H9 (cell line): ENCODE measurements at regions not wholly inside any gene's neighbourhood (a gene's known extent, or its start where the extent isn't known, plus 50 kb on each side); places are given as distances from the start of the nearest gene placed in this dataset.

Source experiments
- DNase-seq: peaks from one replicate; pipeline ENCODE4 v3.0.0-alpha.2; 2017
- H2AFZ ChIP-seq: one replicate; pipeline ENCODE4 v1.6.1; 2013; ENCODE audit warnings: mild to moderate bottlenecking, low read length, control low read depth, moderate library complexity
- H2AK5ac ChIP-seq: 2 replicates; pipeline ENCODE4 v1.6.1; 2013; ENCODE audit warnings: low read length, control low read depth, mixed read lengths; ENCODE audit not compliant: insufficient read length
- H2BK120ac ChIP-seq: one replicate; pipeline ENCODE4 v1.6.1; 2013; ENCODE audit warnings: low read depth, mild to moderate bottlenecking, low read length, control low read depth, inconsistent platforms; ENCODE audit not compliant: poor library complexity, severe bottlenecking
- H2BK12ac ChIP-seq: 2 replicates; pipeline ENCODE4 v1.6.1; 2013; ENCODE audit warnings: low read length, control low read depth, mixed read lengths, low read depth; ENCODE audit not compliant: insufficient read length
- H2BK15ac ChIP-seq: 2 replicates; pipeline ENCODE4 v1.6.1; 2013; ENCODE audit warnings: low read depth, low read length, control low read depth
- H2BK20ac ChIP-seq: one replicate; pipeline ENCODE4 v1.6.1; 2013; ENCODE audit warnings: low read depth, mild to moderate bottlenecking, low read length, control low read depth, inconsistent platforms; ENCODE audit not compliant: poor library complexity, severe bottlenecking
- H2BK5ac ChIP-seq: 2 replicates; pipeline ENCODE4 v1.6.1; 2013; ENCODE audit warnings: low read length, control low read depth, mixed read lengths; ENCODE audit not compliant: insufficient read length
- H3K14ac ChIP-seq: 2 replicates; pipeline ENCODE4 v1.6.1; 2013; ENCODE audit warnings: low read length, control low read depth; ENCODE audit not compliant: insufficient read depth
- H3K18ac ChIP-seq: 2 replicates; pipeline ENCODE4 v1.6.1; 2013; ENCODE audit warnings: low read depth, mild to moderate bottlenecking, mixed read lengths, low read length, control low read depth; ENCODE audit not compliant: insufficient read length
- H3K23ac ChIP-seq: 2 replicates; pipeline ENCODE4 v1.6.1; 2013; ENCODE audit warnings: low read length, control low read depth, mixed read lengths, low read depth; ENCODE audit not compliant: insufficient read length
- H3K23me2 ChIP-seq: 2 replicates; pipeline ENCODE4 v1.6.1; 2013; ENCODE audit warnings: low read depth, mild to moderate bottlenecking, mixed read lengths, low read length, control low read depth; ENCODE audit not compliant: insufficient read length, poor library complexity, severe bottlenecking
- H3K27ac ChIP-seq: 2 replicates; pipeline ENCODE4 v1.5.1; 2013; ENCODE audit warnings: low read length, control low read depth, mixed read lengths, low read depth; ENCODE audit not compliant: insufficient read length
- H3K27me3 ChIP-seq: 2 replicates; pipeline ENCODE4 v1.6.1; 2013; ENCODE audit warnings: low read length, control low read depth, inconsistent platforms; ENCODE audit not compliant: insufficient read depth
- H3K4ac ChIP-seq: 2 replicates; pipeline ENCODE4 v1.6.1; 2013; ENCODE audit warnings: low read depth, mild to moderate bottlenecking, control low read depth, inconsistent platforms, low read length, moderate library complexity
- H3K4me1 ChIP-seq: 2 replicates; pipeline ENCODE4 v1.6.1; 2013; ENCODE audit warnings: low read length, control low read depth, inconsistent platforms; ENCODE audit not compliant: insufficient read depth
- H3K4me2 ChIP-seq: 2 replicates; pipeline ENCODE4 v1.6.1; 2013; ENCODE audit warnings: low read length, control low read depth, mixed read lengths; ENCODE audit not compliant: insufficient read length, insufficient read depth
- H3K56ac ChIP-seq: 2 replicates; pipeline ENCODE4 v1.6.1; 2013; ENCODE audit warnings: low read depth, mild to moderate bottlenecking, mixed read lengths, low read length, control low read depth; ENCODE audit not compliant: insufficient read length
- H3K79me1 ChIP-seq: 2 replicates; pipeline ENCODE4 v1.6.1; 2013; ENCODE audit warnings: low read depth, mild to moderate bottlenecking, moderate library complexity, low read length, control low read depth, inconsistent platforms; ENCODE audit not compliant: insufficient read depth, poor library complexity, severe bottlenecking
- H3K79me2 ChIP-seq: 2 replicates; pipeline ENCODE4 v1.6.1; 2013; ENCODE audit warnings: low read length, control low read depth, inconsistent platforms; ENCODE audit not compliant: insufficient read depth
- H3K9ac ChIP-seq: 2 replicates; pipeline ENCODE4 v1.6.1; 2013; ENCODE audit warnings: low read length, control low read depth, mixed read lengths; ENCODE audit not compliant: insufficient read length; ENCODE audit errors: extremely low read depth
- H3K9me3 ChIP-seq: one replicate; pipeline ENCODE4 v1.6.1; 2013; ENCODE audit warnings: low read depth, low read length, inconsistent platforms; ENCODE audit not compliant: control insufficient read depth
- H3T11ph ChIP-seq: one replicate; pipeline ENCODE4 v1.6.1; 2013; ENCODE audit warnings: mild to moderate bottlenecking, low read length, control low read depth, inconsistent platforms
- H4K20me1 ChIP-seq: one replicate; pipeline ENCODE4 v1.6.1; 2013; ENCODE audit not compliant: control insufficient read depth, insufficient read length, insufficient read depth
- H4K5ac ChIP-seq: 2 replicates; pipeline ENCODE4 v1.6.1; 2013; ENCODE audit warnings: low read depth, mild to moderate bottlenecking, mixed read lengths, low read length, control low read depth; ENCODE audit not compliant: insufficient read length
- H4K8ac ChIP-seq: replicated peaks from 2 replicates; pipeline ENCODE4 v1.6.1; 2013; ENCODE audit warnings: low read length, control low read depth, mixed read lengths, low read depth; ENCODE audit not compliant: insufficient read length
- H4K91ac ChIP-seq: 2 replicates; pipeline ENCODE4 v1.6.1; 2013; ENCODE audit warnings: low read depth, mild to moderate bottlenecking, moderate library complexity, mixed read lengths, low read length, control low read depth; ENCODE audit not compliant: insufficient read length
- H3K27ac Mint-ChIP-seq, 3 experiments: 2 replicates in 2 of 3; 3 replicates in 1 of 3; pipeline ENCODE4 v1.8.0; 2020 to 2021; ENCODE audit warnings: mixed read lengths in 3 of 3, mild to moderate bottlenecking in 1 of 3, moderate library complexity in 1 of 3
- H3K27me3 Mint-ChIP-seq: 2 replicates; pipeline ENCODE4 v1.8.0; 2021; ENCODE audit warnings: low read depth, mild to moderate bottlenecking, moderate library complexity, mixed read lengths
- H3K36me3 Mint-ChIP-seq, 3 experiments: 2 replicates in 2 of 3; 3 replicates in 1 of 3; pipeline ENCODE4 v1.8.0; 2020 to 2021; ENCODE audit warnings: low read depth in 3 of 3, mixed read lengths in 3 of 3; ENCODE audit not compliant: insufficient read depth in 1 of 3
- H3K4me1 Mint-ChIP-seq, 2 experiments: 2 replicates each; pipeline ENCODE4 v1.8.0; 2020; ENCODE audit warnings: mixed read lengths in 2 of 2
- H3K4me3 Mint-ChIP-seq, 2 experiments: 2 replicates in 1 of 2; 3 replicates in 1 of 2; pipeline ENCODE4 v1.8.0; 2020 to 2021; ENCODE audit warnings: mild to moderate bottlenecking in 2 of 2, mixed read lengths in 2 of 2, moderate library complexity in 1 of 2
- H3K9me3 Mint-ChIP-seq, 2 experiments: 2 replicates in 1 of 2; 3 replicates in 1 of 2; pipeline ENCODE4 v1.8.0; 2020; ENCODE audit warnings: mild to moderate bottlenecking in 2 of 2, mixed read lengths in 2 of 2, moderate library complexity in 1 of 2
- WGBS: extraction: QIAGEN DNeasy Blood & Tissue Kit; methylation state at CpG from one replicate; pipeline ENCODE4 v1.1.7; 2013; ENCODE audit warnings: missing lambda C conversion rate, low lambda C conversion rate, mixed read lengths; ENCODE audit not compliant: insufficient read length; ENCODE audit errors: extremely low coverage; 5-methylcytosine and 5-hydroxymethylcytosine counted together
- TF ChIP-seq, protein P1 (sequence below): fragments of 200-600 bp; sonication (generic); conservative IDR thresholded peaks from 3 replicates; pipeline ENCODE4 v1.8.0; 2021; ENCODE audit warnings: antibody characterized with exemption, mild to moderate bottlenecking

DNA sequence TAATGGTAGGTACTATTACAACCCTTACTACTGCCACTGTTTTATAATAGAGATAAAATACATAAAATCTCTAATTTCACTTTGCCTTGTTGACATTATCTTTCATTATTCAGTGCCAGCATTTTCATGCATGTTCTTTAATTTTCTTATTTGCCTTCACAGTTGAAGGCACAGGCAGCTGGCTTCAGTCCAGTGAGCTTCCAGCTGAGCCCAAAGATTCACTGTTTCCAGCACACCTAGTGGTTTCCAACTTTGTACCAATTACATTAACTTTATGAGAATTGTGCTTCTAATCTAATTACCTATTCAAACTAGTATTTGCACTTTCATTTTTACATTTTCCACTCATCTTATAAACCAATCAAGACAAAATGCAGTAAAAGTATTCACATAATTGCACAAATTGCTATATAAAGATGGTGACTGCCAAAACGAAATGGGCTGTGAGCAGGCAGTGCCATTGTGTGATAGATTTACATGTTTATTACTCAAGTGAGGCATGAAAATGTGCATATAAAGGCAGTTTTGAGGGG is 228.3 kb downstream of the MFSD1 start:
- H3K79me1 ChIP-seq, result no peaks in the 10 kb centered on the region

More for the DNA sequence above, 228.3 kb downstream of the MFSD1 start:
- Histone ChIP-seq H4K5ac (no peak overlapping the region), H4K20me1 (no peaks in the 10 kb centered on the region), H4K91ac (no peak overlapping the region), H3K9ac (no peak overlapping the region), H3K4me1 (no peaks in the 10 kb centered on the region), H2BK12ac (no peak overlapping the region), H3K18ac (no peak overlapping the region), H4K8ac (no peak overlapping the region), H2BK5ac (no peak overlapping the region), H2AFZ (no peak overlapping the region), H3K27ac (no peak overlapping the region), H3K79me2 (no peaks in the 10 kb centered on the region), H3K27me3 (no peaks in the 10 kb centered on the region), H2BK120ac (no peak overlapping the region), H2AK5ac (no peak overlapping the region), H3K4me2 (no peak overlapping the region), H3K23me2 (no peaks in the 10 kb centered on the region), H2BK20ac (no peak overlapping the region), H3K14ac (no peak overlapping the region), H3K4ac (no peak overlapping the region), H3K56ac (no peak overlapping the region), H3K9me3 (no peaks in the 10 kb centered on the region), H3T11ph (no peak overlapping the region), H3K23ac (no peak overlapping the region), H2BK15ac (no peak overlapping the region)
- DNase-seq, result no peak
- Mint-ChIP-seq H3K9me3 (peaks cover 0 to 6% of the 10 kb centered on the region in 2 experiments; a peak in 1 of 5 replicates), H3K4me1 (no peaks in the 10 kb centered on the region), H3K36me3 (no peaks in the 10 kb centered on the region), H3K4me3 (no peak overlapping the region), H3K27ac (no peak overlapping the region), H3K27me3 (no peaks in the 10 kb centered on the region)
- WGBS, result no CpG with 5 or more reads among the region's 1 CpG
- TF ChIP-seq, protein P1, sequence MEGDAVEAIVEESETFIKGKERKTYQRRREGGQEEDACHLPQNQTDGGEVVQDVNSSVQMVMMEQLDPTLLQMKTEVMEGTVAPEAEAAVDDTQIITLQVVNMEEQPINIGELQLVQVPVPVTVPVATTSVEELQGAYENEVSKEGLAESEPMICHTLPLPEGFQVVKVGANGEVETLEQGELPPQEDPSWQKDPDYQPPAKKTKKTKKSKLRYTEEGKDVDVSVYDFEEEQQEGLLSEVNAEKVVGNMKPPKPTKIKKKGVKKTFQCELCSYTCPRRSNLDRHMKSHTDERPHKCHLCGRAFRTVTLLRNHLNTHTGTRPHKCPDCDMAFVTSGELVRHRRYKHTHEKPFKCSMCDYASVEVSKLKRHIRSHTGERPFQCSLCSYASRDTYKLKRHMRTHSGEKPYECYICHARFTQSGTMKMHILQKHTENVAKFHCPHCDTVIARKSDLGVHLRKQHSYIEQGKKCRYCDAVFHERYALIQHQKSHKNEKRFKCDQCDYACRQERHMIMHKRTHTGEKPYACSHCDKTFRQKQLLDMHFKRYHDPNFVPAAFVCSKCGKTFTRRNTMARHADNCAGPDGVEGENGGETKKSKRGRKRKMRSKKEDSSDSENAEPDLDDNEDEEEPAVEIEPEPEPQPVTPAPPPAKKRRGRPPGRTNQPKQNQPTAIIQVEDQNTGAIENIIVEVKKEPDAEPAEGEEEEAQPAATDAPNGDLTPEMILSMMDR, result no peak
